A549 (cell line): ENCODE measurements at regions not wholly inside any gene's neighbourhood (a gene's known extent, or its start where the extent isn't known, plus 50 kb on each side); places are given as distances from the start of the nearest gene placed in this dataset.

Source experiments
- ATAC-seq, 2 experiments: fragments of 200-7000 bp in 1 of 2; fragments of >200 bp in 1 of 2; cut with Nextera tagmentation in 1 of 2; cut with Tn5 transposase in 1 of 2; 3 replicates each; pipeline versions ENCODE4 v1.8.0 to v1.9.1; 2018 to 2020; ENCODE audit warnings: mild to moderate bottlenecking in 1 of 2, moderate library complexity in 1 of 2
- CTCF ChIA-PET: fragments of 300-600 bp; sonication (Branson Sonifier 250); formaldehyde crosslinking; extraction: SDS; loops from one replicate; lab custom pipeline; 2021; ENCODE audit warnings: antibody characterized with exemption, inconsistent platforms; lab: Yijun Ruan, JAX
- POLR2A ChIA-PET: fragments of 350-600 bp; formaldehyde crosslinking; extraction: SDS; loops from one replicate; lab custom pipeline; 2021; ENCODE audit warnings: antibody characterized with exemption, inconsistent platforms; lab: Yijun Ruan, JAX
- DNase-seq, 2 experiments: peaks; one replicate each; pipeline versions ENCODE4 v3.0.0 to v3.0.0-alpha.2; 2011 to 2016; ENCODE audit warnings: low read depth in 1 of 2, low spot score in 1 of 2
- FAIRE-seq: peaks from 2 replicates; lab custom pipeline; 2011; peaks lifted over from hg19 to GRCh38; lab: Jason Lieb, UNC
- H3K27ac ChIP-seq, 2 experiments: fragments of >200 bp; sonication (Bioruptor Twin); formaldehyde crosslinking; 3 replicates each; pipeline ENCODE4 v1.5.1; 2016 to 2017
- H3K4me1 ChIP-seq: fragments of >200 bp; sonication (Bioruptor Twin); formaldehyde crosslinking; 3 replicates; pipeline ENCODE4 v1.6.1; 2016
- H3K4me2 ChIP-seq: fragments of >200 bp; sonication (Bioruptor Twin); formaldehyde crosslinking; 3 replicates; pipeline ENCODE4 v1.6.1; 2016
- H3K4me3 ChIP-seq: fragments of >200 bp; sonication (Bioruptor Twin); formaldehyde crosslinking; 3 replicates; pipeline ENCODE4 v1.5.1; 2016
- H3K9me3 ChIP-seq: fragments of >200 bp; sonication (Bioruptor Twin); formaldehyde crosslinking; 3 replicates; pipeline ENCODE4 v1.6.1; 2016
- BCL3 ChIP-seq: fragments of >200 bp; sonication (Bioruptor Twin); formaldehyde crosslinking; IDR thresholded peaks from 3 replicates; pipeline ENCODE4 v1.6.1; 2016
- BHLHE40 ChIP-seq: IDR thresholded peaks from 2 replicates; pipeline ENCODE4 v1.6.1; 2012; ENCODE audit warnings: low read depth, low read length, inconsistent platforms
- CBX2 ChIP-seq: fragments of 200-600 bp; sonication (generic); IDR thresholded peaks from 2 replicates; pipeline ENCODE4 v1.6.1; 2016; ENCODE audit warnings: low read depth, mild to moderate bottlenecking, borderline replicate concordance
- CHD2 ChIP-seq: fragments of 150-350 bp; IDR thresholded peaks from 2 replicates; pipeline ENCODE4 v1.6.1; 2014; ENCODE audit warnings: low read length; ENCODE audit not compliant: partially characterized antibody
- CHD4 ChIP-seq: fragments of 200-600 bp; sonication (generic); IDR thresholded peaks from 2 replicates; pipeline ENCODE4 v1.6.1; 2016; ENCODE audit warnings: antibody characterized with exemption, mild to moderate bottlenecking, borderline replicate concordance
- E2F6 ChIP-seq: IDR thresholded peaks from 2 replicates; pipeline ENCODE4 v1.6.1; 2012; ENCODE audit warnings: low read depth, borderline replicate concordance
- FOSB ChIP-seq: fragments of 250-450 bp; sonication (Bioruptor Pico); IDR thresholded peaks from 2 replicates; pipeline ENCODE4 v1.5.0; 2020; ENCODE audit warnings: mild to moderate bottlenecking, moderate library complexity
- FOSL2 ChIP-seq, 2 experiments: fragments of 450-650 bp in 1 of 2; fragments of >200 bp in 1 of 2; sonication (Bioruptor Twin) in 1 of 2; formaldehyde crosslinking; IDR thresholded peaks; 2 replicates each; pipeline versions ENCODE4 v1.5.0 to v1.6.1; 2016 to 2020; ENCODE audit warnings: mild to moderate bottlenecking in 1 of 2, moderate library complexity in 1 of 2
- FOXS1 ChIP-seq: fragments of 250-450 bp; sonication (Bioruptor Pico); IDR thresholded peaks from 2 replicates; pipeline ENCODE4 v1.5.0; 2020; ENCODE audit warnings: mild to moderate bottlenecking, moderate library complexity
- GATA3 ChIP-seq: IDR thresholded peaks from 2 replicates; pipeline ENCODE4 v1.6.1; 2012; ENCODE audit warnings: borderline replicate concordance
- HOXB13 ChIP-seq: fragments of 250-450 bp; sonication (Bioruptor Pico); IDR thresholded peaks from 2 replicates; pipeline ENCODE4 v1.5.0; 2020; ENCODE audit warnings: low read depth, mild to moderate bottlenecking, moderate library complexity
- KDM5A ChIP-seq: fragments of 200-600 bp; sonication (generic); IDR thresholded peaks from 2 replicates; pipeline ENCODE4 v1.6.1; 2016; ENCODE audit warnings: antibody characterized with exemption, mild to moderate bottlenecking
- MAFK ChIP-seq: fragments of 450-650 bp; IDR thresholded peaks from 2 replicates; pipeline ENCODE4 v1.6.1; 2014; ENCODE audit not compliant: partially characterized antibody
- MAX ChIP-seq: IDR thresholded peaks from 2 replicates; pipeline ENCODE4 v1.6.1; 2012
- PBX3 ChIP-seq: IDR thresholded peaks from 2 replicates; pipeline ENCODE4 v1.6.1; 2012
- POLR2AphosphoS2 ChIP-seq: conservative IDR thresholded peaks from 2 replicates; pipeline ENCODE4 v1.6.1; 2012; ENCODE audit warnings: low read length, improper control_type of control experiment, inconsistent platforms
- RARB ChIP-seq: fragments of 250-450 bp; sonication (Bioruptor Pico); IDR thresholded peaks from 2 replicates; pipeline ENCODE4 v1.8.0; 2021; ENCODE audit warnings: mild to moderate bottlenecking, moderate library complexity
- REST ChIP-seq: fragments of 200-600 bp; sonication (generic); IDR thresholded peaks from 2 replicates; pipeline ENCODE4 v1.6.1; 2016; ENCODE audit warnings: antibody characterized with exemption, mild to moderate bottlenecking, moderate library complexity
- RNF2 ChIP-seq: fragments of 200-600 bp; sonication (generic); IDR thresholded peaks from 2 replicates; pipeline ENCODE4 v1.6.1; 2016; ENCODE audit warnings: low read depth, mild to moderate bottlenecking, antibody characterized with exemption, moderate library complexity, borderline replicate concordance
- SREBF2 ChIP-seq: fragments of 450-650 bp; IDR thresholded peaks from 2 replicates; pipeline ENCODE4 v1.6.1; 2014; ENCODE audit warnings: mild to moderate bottlenecking, moderate library complexity
- TFCP2L1 ChIP-seq: fragments of 250-450 bp; sonication (Bioruptor Pico); IDR thresholded peaks from 2 replicates; pipeline ENCODE4 v1.5.0; 2021; ENCODE audit warnings: mild to moderate bottlenecking
- ZC3H11A ChIP-seq: fragments of 450-650 bp; IDR thresholded peaks from 2 replicates; pipeline ENCODE4 v1.6.1; 2014; ENCODE audit warnings: antibody characterized with exemption, mild to moderate bottlenecking
- WGBS: methylation state at CpG from one replicate; pipeline ENCODE4 v1.1.6; 2017; ENCODE audit errors: missing lambda C conversion rate; 5-methylcytosine and 5-hydroxymethylcytosine counted together

GRCh38 chr2:19762142-19762541 is 139.6 kb downstream of the TTC32 start:
- DNase-seq (no peak), FAIRE-seq (no peak), ATAC-seq (no peak)
- Histone ChIP-seq H3K4me1 (no peaks in the 10 kb centered on the region), H3K4me3 (no peak overlapping the region), H3K27ac (no peak overlapping the region), H3K9me3 (no peaks in the 10 kb centered on the region), H3K4me2 (no peak overlapping the region)
- no peak for TF ChIP-seq BHLHE40
- no peak for TF ChIP-seq HOXB13
- no peak for TF ChIP-seq CHD4
- TF ChIP-seq BCL3: no peak
- no peak for TF ChIP-seq CBX2
- TF ChIP-seq KDM5A: no peak
- TF ChIP-seq FOSL2 (IDR thresholded peaks at IDR 0.05): no peak
- TF ChIP-seq FOSL2 (CRISPR knock-in tag; IDR thresholded peaks at IDR 0.05): no peak
- no peak for TF ChIP-seq SREBF2
- no peak for TF ChIP-seq MAX
- no peak for TF ChIP-seq GATA3
- POLR2A ChIA-PET: no interaction called here
- CTCF ChIA-PET: interaction anchor here (0.7 kb wide), 1 partner anchor 10 kb away, joined by 3 read pairs; no protein-coding TSS in a partner anchor
- WGBS: 82% methylated on average over 1 of the region's 1 CpG

GRCh38 chr2:19759880-19760279 is 141.9 kb downstream of the TTC32 start:
- H3K4me1 ChIP-seq: no peaks in the 10 kb centered on the region
- H3K4me3 ChIP-seq: no peak overlapping the region
- no peak for DNase-seq
- H3K4me2 ChIP-seq: no peak overlapping the region
- FAIRE-seq: no peak
- no peak overlapping the region for H3K27ac ChIP-seq
- 71% methylated on average over 6 of the region's 6 CpGs for WGBS
- CTCF ChIA-PET: interaction anchor here (0.9 to 1.3 kb wide), 3 partner anchors 17 to 305 kb away, joined by 3 read pairs; no protein-coding TSS in a partner anchor
- TF ChIP-seq FOSB (CRISPR knock-in tag) (no peak), RARB (CRISPR knock-in tag) (no peak), FOXS1 (CRISPR knock-in tag) (no peak), REST (no peak), ZC3H11A (no peak), CBX2 (no peak), POLR2AphosphoS2 (no peak), CHD2 (no peak), TFCP2L1 (CRISPR knock-in tag) (no peak), KDM5A (no peak), RNF2 (no peak), PBX3 (no peak), E2F6 (no peak), MAFK (no peak)
- TF ChIP-seq, all 56 proteins: peak for 0
- H3K9me3 ChIP-seq: no peaks in the 10 kb centered on the region
- ATAC-seq: no peak
- POLR2A ChIA-PET: no interaction called here
